Endothelial cell of umbilical vein (primary cell): ENCODE measurements at regions not wholly inside any gene's neighbourhood (a gene's known extent, or its start where the extent isn't known, plus 50 kb on each side); places are given as distances from the start of the nearest gene placed in this dataset.
A peak's percentile ranks its signal among the peaks of the same experiment; 100 is the strongest.

ENCODE experiments used
- BruUV-seq: library from RNA; stranded (reverse); fragments of 400-500 nt; replicated peaks from 2 replicates; lab custom pipeline; 2021; lab: Mats Ljungman, UMichigan
- CTCF ChIA-PET: fragments of 300-600, 350-600 bp; sonication (Branson Sonifier 250); formaldehyde crosslinking; loops from one replicate; lab custom pipeline; 2021; ENCODE audit warnings: antibody characterized with exemption, inconsistent platforms; lab: Charles Lee
- POLR2A ChIA-PET: fragments of 300-600, 350-600 bp; sonication (Branson Sonifier 250); formaldehyde crosslinking; loops from one replicate; lab custom pipeline; 2021; ENCODE audit warnings: antibody characterized with exemption, inconsistent platforms; lab: Charles Lee
- DNase-seq: peaks from one replicate; pipeline ENCODE4 v3.0.0-alpha.2; 2011; ENCODE audit warnings: low read depth, low spot score
- FAIRE-seq: peaks from 2 replicates; lab custom pipeline; 2011; peaks lifted over from hg19 to GRCh38; lab: Jason Lieb, UNC
- H2AFZ ChIP-seq: 2 replicates; pipeline ENCODE4 v1.6.0; 2012; ENCODE audit warnings: low read depth, low read length, control low read depth, inconsistent platforms
- H3K27ac ChIP-seq: 2 replicates; pipeline ENCODE4 v1.5.1; 2011; ENCODE audit warnings: low read depth, mild to moderate bottlenecking, control low read depth, low read length, moderate library complexity; ENCODE audit not compliant: insufficient read depth
- H3K27me3 ChIP-seq, 2 experiments: 2 replicates each; pipeline versions ENCODE4 v1.6.0 to v1.6.1; 2011; ENCODE audit warnings: low read length in 2 of 2, mixed read lengths in 1 of 2; ENCODE audit not compliant: control insufficient read depth in 2 of 2, insufficient read depth in 2 of 2
- H3K36me3 ChIP-seq, 2 experiments: 2 replicates in 1 of 2; 3 replicates in 1 of 2; pipeline ENCODE4 v1.5.1; 2011; ENCODE audit warnings: low read length in 2 of 2, mild to moderate bottlenecking in 1 of 2, moderate library complexity in 1 of 2; ENCODE audit not compliant: control insufficient read depth in 2 of 2, insufficient read depth in 2 of 2; ENCODE audit errors: extremely low read depth in 1 of 2
- H3K4me1 ChIP-seq: 3 replicates; pipeline ENCODE4 v1.5.1; 2011; ENCODE audit warnings: mild to moderate bottlenecking, low read length; ENCODE audit not compliant: control insufficient read depth, insufficient read depth; ENCODE audit errors: extremely low read depth
- H3K4me2 ChIP-seq: 2 replicates; pipeline ENCODE4 v1.6.1; 2011; ENCODE audit warnings: low read length, control low read depth, mixed read lengths; ENCODE audit not compliant: insufficient read depth
- H3K4me3 ChIP-seq, 3 experiments: fragments of 200-600 bp in 1 of 3; sonication (generic), shearing (Covaris generic) in 1 of 3; replicated peaks in 1 of 3; 2 replicates each; pipeline ENCODE4 v1.5.1; 2011 to 2016; ENCODE audit warnings: control low read depth in 3 of 3, low read length in 3 of 3, mild to moderate bottlenecking in 2 of 3, inconsistent platforms in 1 of 3, low read depth in 1 of 3, moderate library complexity in 1 of 3; ENCODE audit not compliant: insufficient read depth in 1 of 3
- H3K79me2 ChIP-seq: 2 replicates; pipeline ENCODE4 v1.6.0; 2012; ENCODE audit warnings: low read length, inconsistent platforms; ENCODE audit not compliant: control insufficient read depth, insufficient read depth
- H3K9ac ChIP-seq: replicated peaks from 2 replicates; pipeline ENCODE3; 2011; ENCODE audit warnings: low read length, control low read depth; ENCODE audit not compliant: insufficient read depth; ENCODE audit errors: extremely low read depth
- H3K9me1 ChIP-seq: replicated peaks from 3 replicates; pipeline ENCODE4 v1.6.0; 2011; ENCODE audit warnings: mild to moderate bottlenecking, low read length; ENCODE audit not compliant: control insufficient read depth, insufficient read depth; ENCODE audit errors: extremely low read depth
- H3K9me3 ChIP-seq: replicated peaks from 2 replicates; pipeline ENCODE4 v1.5.1; 2012; ENCODE audit warnings: low read length, inconsistent platforms; ENCODE audit not compliant: control insufficient read depth, insufficient read depth
- H4K20me1 ChIP-seq: replicated peaks from 2 replicates; pipeline ENCODE3; 2011; ENCODE audit warnings: mild to moderate bottlenecking, low read length; ENCODE audit not compliant: control insufficient read depth, insufficient read depth; ENCODE audit errors: extremely low read depth
- CTCF ChIP-seq, 2 donors: IDR thresholded peaks; 1 replicate in 1 of 2; 2 replicates in 1 of 2; pipeline ENCODE4 v1.5.1; 2011; ENCODE audit warnings: low read length in 2 of 2, mild to moderate bottlenecking in 2 of 2, moderate library complexity in 2 of 2, control low read depth in 1 of 2, inconsistent platforms in 1 of 2, low read depth in 1 of 2; ENCODE audit not compliant: insufficient read depth in 1 of 2; ENCODE audit errors: extremely low read depth in 1 of 2
- EZH2 ChIP-seq: IDR thresholded peaks from 2 replicates; pipeline ENCODE4 v1.6.1; 2012; ENCODE audit warnings: borderline replicate concordance, low read depth, mild to moderate bottlenecking, moderate library complexity, low read length, inconsistent platforms; ENCODE audit not compliant: severe bottlenecking
- FOS ChIP-seq: IDR thresholded peaks from 2 replicates; pipeline ENCODE4 v1.6.1; 2011; ENCODE audit warnings: mild to moderate bottlenecking, low read length, moderate library complexity, borderline replicate concordance; ENCODE audit not compliant: insufficient read depth
- GATA2 ChIP-seq: IDR thresholded peaks from 2 replicates; pipeline ENCODE4 v1.7.0; 2011; ENCODE audit warnings: low read depth, mild to moderate bottlenecking, moderate library complexity, mixed read lengths, low read length; ENCODE audit not compliant: insufficient read length, insufficient read depth
- JUN ChIP-seq: IDR thresholded peaks from 2 replicates; pipeline ENCODE4 v1.6.1; 2011; ENCODE audit warnings: borderline replicate concordance, low read depth; ENCODE audit not compliant: insufficient read length, insufficient read depth
- MAX ChIP-seq: IDR thresholded peaks from 2 replicates; pipeline ENCODE4 v1.6.1; 2011; ENCODE audit not compliant: insufficient read depth, insufficient read length
- MYC ChIP-seq: IDR thresholded peaks from one replicate; pipeline ENCODE4 v1.6.1; 2011; ENCODE audit warnings: mild to moderate bottlenecking, low read depth, low read length
- POLR2A ChIP-seq: IDR thresholded peaks from 2 replicates; pipeline ENCODE4 v1.6.1; 2012; ENCODE audit warnings: low read depth, mild to moderate bottlenecking, control low read depth, low read length
- POLR2AphosphoS5 ChIP-seq: IDR thresholded peaks from 2 replicates; pipeline ENCODE4 v1.6.1; 2012; ENCODE audit warnings: low read depth, mild to moderate bottlenecking, control low read depth, low read length, moderate library complexity; ENCODE audit not compliant: insufficient read depth
- dilution Hi-C: fragments of 300-500 bp; cut with MboI; formaldehyde crosslinking; loops from one replicate; pipeline ENCODE4 v1.15.0; 2019; ENCODE audit warnings: low sequenced_read_pairs; ENCODE audit not compliant: extremely low pct_ligation_motif_present
- intact Hi-C: fragments of 100-400 bp; cut with micrococcal nuclease; formaldehyde crosslinking; loops from one replicate; pipeline ENCODE4 v1.10.0; 2022

- Histone ChIP-seq H2AFZ (peak overlapping the region; percentile 33), H3K9me3 (no peaks in the 10 kb centered on the region), H3K36me3 (no peaks in the 10 kb centered on the region), H3K4me3 (no peak overlapping the region), H4K20me1 (no peaks in the 10 kb centered on the region), H3K27ac (no peak overlapping the region), H3K4me2 (no peak overlapping the region), H3K79me2 (no peaks in the 10 kb centered on the region), H3K9me1 (no peaks in the 10 kb centered on the region), H3K9ac (no peak overlapping the region), H3K27me3 (no peaks in the 10 kb centered on the region), H3K4me1 (peaks cover 16% of the 10 kb centered on the region)
- FAIRE-seq (peak; percentile 93), DNase-seq (peak; percentile 79)
- POLR2A ChIA-PET = interaction anchor here (0.9 kb wide), 1 partner anchor 20 kb away, joined by 3 read pairs; no protein-coding TSS in a partner anchor
- no peak for TF ChIP-seq JUN
- TF ChIP-seq CTCF (IDR thresholded peaks at IDR 0.05; ENCODE audit: extremely low read depth in 1 of 2, insufficient read depth in 1 of 2, low read depth in 1 of 2, low read length in 2 of 2) = peak; percentile 52 to 63
- intact Hi-C loops = loop anchor here (1.0 to 5.0 kb wide), 7 partner anchors 28 to 1247 kb away; partner anchors contain the start of gene USP24
- no TSS peak for BruUV-seq
- dilution Hi-C loops = no loop called here
- CTCF ChIA-PET = interaction anchor here (0.5 to 3.6 kb wide), 44 partner anchors 9 to 1483 kb away, joined by 3 to 192 read pairs (median 5); partner anchors contain the start of gene PLPP3
These were observed 122.8 kb upstream of the USP24 start for GRCh38 chr1:55337801-55338447.

- Histone ChIP-seq H4K20me1 (no peaks in the 10 kb centered on the region), H3K27ac (no peak overlapping the region), H3K79me2 (no peaks in the 10 kb centered on the region), H3K4me2 (no peak overlapping the region), H3K9me3 (no peaks in the 10 kb centered on the region), H3K27me3 (no peaks in the 10 kb centered on the region), H3K36me3 (no peaks in the 10 kb centered on the region), H2AFZ (no peak overlapping the region), H3K9me1 (no peaks in the 10 kb centered on the region), H3K4me3 (no peak overlapping the region), H3K9ac (no peak overlapping the region), H3K4me1 (peaks cover 26% of the 10 kb centered on the region)
- ChIA-PET POLR2A (no interaction called here), CTCF (interaction anchor here (1.1 to 1.4 kb wide), 3 partner anchors 41 to 1250 kb away, joined by 3 to 5 read pairs (median 5); no protein-coding TSS in a partner anchor)
- intact Hi-C loops (loop anchor here (5.0 kb wide), 1 partner anchor 262 kb away; no protein-coding TSS in a partner anchor), dilution Hi-C loops (no loop called here)
- DNase-seq (no peak), FAIRE-seq (no peak)
- no TSS peak for BruUV-seq
- TF ChIP-seq JUN = no peak
- TF ChIP-seq POLR2A = no peak
- TF ChIP-seq CTCF (IDR thresholded peaks at IDR 0.05; ENCODE audit: extremely low read depth in 1 of 2, insufficient read depth in 1 of 2, low read depth in 1 of 2, low read length in 2 of 2) = no peak
- no peak for TF ChIP-seq EZH2
- no peak for TF ChIP-seq MYC
- TF ChIP-seq POLR2AphosphoS5 = no peak
- TF ChIP-seq MAX = no peak
- no peak for TF ChIP-seq GATA2
- TF ChIP-seq FOS = no peak
These were observed 119.6 kb upstream of the USP24 start for GRCh38 chr1:55334797-55335196.
